HCT116 (cell line): ENCODE measurements at regions not wholly inside any gene's neighbourhood (a gene's known extent, or its start where the extent isn't known, plus 50 kb on each side); places are given as distances from the start of the nearest gene placed in this dataset.

Experiments
- ATAC-seq: fragments of 200-7000 bp; cut with Tn5 transposase; 2 replicates; pipeline ENCODE4 v1.9.1; 2020; ENCODE audit warnings: mild to moderate bottlenecking, moderate library complexity
- BruUV-seq: library from RNA; stranded (reverse); fragments of 400-500 nt; replicated peaks from 2 replicates; lab custom pipeline; 2021; lab: Mats Ljungman, UMichigan
- CTCF ChIA-PET: fragments of 300-600 bp; sonication (Branson Sonifier 250); formaldehyde crosslinking; loops from one replicate; lab custom pipeline; 2021; ENCODE audit warnings: antibody characterized with exemption; lab: Charles Lee
- POLR2A ChIA-PET: fragments of 300-600, 350-600 bp; sonication (Branson Sonifier 250); formaldehyde crosslinking; loops from one replicate; lab custom pipeline; 2021; ENCODE audit warnings: antibody characterized with exemption; lab: Charles Lee
- RAD21 ChIA-PET, 2 experiments: fragments of 300-600 bp; sonication (Branson Sonifier 250); formaldehyde crosslinking; loops; one replicate each; lab custom pipeline; 2023; ENCODE audit warnings: low total read pairs in 2 of 2; ENCODE audit not compliant: uncharacterized antibody in 2 of 2, unreplicated experiment in 2 of 2, low non-redundant PET in 1 of 2; lab: Charles Lee
- DNase-seq: peaks from one replicate; pipeline ENCODE4 v3.0.0-alpha.2; 2010; ENCODE audit warnings: low read depth, low spot score
- H2AFZ ChIP-seq: fragments of 200-600 bp; shearing (Covaris generic), sonication (generic); 2 replicates; pipeline ENCODE4 v1.6.1; 2017; ENCODE audit warnings: low read depth, mixed run types, mixed read lengths, antibody characterized with exemption, low read length; ENCODE audit not compliant: poor library complexity, severe bottlenecking
- H3K27ac ChIP-seq: 2 replicates; pipeline ENCODE4 v1.5.1; 2012; ENCODE audit warnings: low read depth, low read length
- H3K27me3 ChIP-seq: fragments of 200-600 bp; sonication (generic); 2 replicates; pipeline ENCODE4 v1.6.1; 2016; ENCODE audit warnings: mixed run types, low read length, mixed read lengths; ENCODE audit not compliant: insufficient read depth
- H3K36me3 ChIP-seq, 2 experiments: fragments of 200-500 bp in 1 of 2; fragments of 200-600 bp in 1 of 2; sonication (Bioruptor generic) in 1 of 2; sonication (generic) in 1 of 2; 2 replicates each; pipeline versions ENCODE4 v1.5.1 to v1.6.1; 2014 to 2016; ENCODE audit warnings: low read length in 2 of 2, inconsistent platforms in 1 of 2, mixed read lengths in 1 of 2, mixed run types in 1 of 2; ENCODE audit not compliant: insufficient read depth in 2 of 2, control insufficient read depth in 1 of 2
- H3K4me1 ChIP-seq, 2 experiments: fragments of 200-600 bp in 1 of 2; sonication (generic) in 1 of 2; 2 replicates each; pipeline versions ENCODE4 v1.5.1 to v1.6.1; 2012 to 2017; ENCODE audit warnings: low read length in 2 of 2, inconsistent platforms in 1 of 2, mild to moderate bottlenecking in 1 of 2, mixed read lengths in 1 of 2, mixed run types in 1 of 2, moderate library complexity in 1 of 2; ENCODE audit not compliant: insufficient read depth in 2 of 2, control insufficient read depth in 1 of 2
- H3K4me2 ChIP-seq: fragments of 200-600 bp; sonication (generic); 2 replicates; pipeline ENCODE4 v1.6.1; 2017; ENCODE audit warnings: mixed run types, low read length, mixed read lengths
- H3K4me3 ChIP-seq, 2 experiments: fragments of 200-600 bp in 1 of 2; sonication (generic) in 1 of 2; replicated peaks in 1 of 2; 2 replicates each; pipeline ENCODE4 v1.5.1; 2011 to 2016; ENCODE audit warnings: low read length in 2 of 2, control low read depth in 1 of 2, low read depth in 1 of 2, mild to moderate bottlenecking in 1 of 2, mixed read lengths in 1 of 2, mixed run types in 1 of 2
- H3K79me2 ChIP-seq: fragments of 200-600 bp; sonication (generic); 2 replicates; pipeline ENCODE4 v1.6.1; 2017; ENCODE audit warnings: mild to moderate bottlenecking, mixed run types, low read length, moderate library complexity, mixed read lengths; ENCODE audit not compliant: insufficient read depth
- H3K9ac ChIP-seq: fragments of 200-600 bp; sonication (generic); 2 replicates; pipeline ENCODE4 v1.6.1; 2016; ENCODE audit warnings: low read length, mixed read lengths
- H3K9me2 ChIP-seq: fragments of 200-600 bp; sonication (generic), shearing (Covaris generic); 2 replicates; pipeline ENCODE4 v1.6.1; 2017; ENCODE audit warnings: mixed run types, mild to moderate bottlenecking, moderate library complexity; ENCODE audit not compliant: insufficient read depth
- H3K9me3 ChIP-seq, 2 experiments: fragments of 200-500 bp in 1 of 2; fragments of 200-600 bp in 1 of 2; sonication (Bioruptor generic) in 1 of 2; sonication (generic) in 1 of 2; 2 replicates each; pipeline ENCODE4 v1.6.1; 2014 to 2017; ENCODE audit warnings: low read length in 2 of 2, mixed read lengths in 2 of 2, inconsistent platforms in 1 of 2, low read depth in 1 of 2, mild to moderate bottlenecking in 1 of 2, mixed run types in 1 of 2, moderate library complexity in 1 of 2; ENCODE audit not compliant: control insufficient read depth in 1 of 2, insufficient read depth in 1 of 2
- H4K20me1 ChIP-seq: fragments of 200-600 bp; sonication (generic), shearing (Covaris generic); 2 replicates; pipeline ENCODE4 v1.6.1; 2017; ENCODE audit warnings: mixed run types, mild to moderate bottlenecking, moderate library complexity; ENCODE audit not compliant: insufficient read depth
- CEBPB ChIP-seq: IDR thresholded peaks from 2 replicates; pipeline ENCODE4 v1.6.1; 2012; ENCODE audit warnings: low read depth
- ELF1 ChIP-seq: IDR thresholded peaks from 2 replicates; pipeline ENCODE4 v1.6.1; 2012; ENCODE audit warnings: low read depth, borderline replicate concordance
- FOSL1 ChIP-seq: IDR thresholded peaks from 2 replicates; pipeline ENCODE4 v1.6.1; 2012; ENCODE audit warnings: low read depth
- JUND ChIP-seq: IDR thresholded peaks from 2 replicates; pipeline ENCODE4 v1.6.1; 2012
- POLR2AphosphoS5 ChIP-seq: IDR thresholded peaks from 2 replicates; pipeline ENCODE4 v1.6.1; 2011; ENCODE audit warnings: mild to moderate bottlenecking, low read depth, low read length, moderate library complexity
- SIN3A ChIP-seq: IDR thresholded peaks from 2 replicates; pipeline ENCODE4 v1.6.1; 2012; ENCODE audit warnings: low read depth
- SRF ChIP-seq: IDR thresholded peaks from 2 replicates; pipeline ENCODE4 v1.6.1; 2012; ENCODE audit warnings: low read depth
- YY1 ChIP-seq: IDR thresholded peaks from 2 replicates; pipeline ENCODE4 v1.6.1; 2011; ENCODE audit warnings: low read length, low read depth, moderate library complexity, mild to moderate bottlenecking; ENCODE audit not compliant: insufficient replicate concordance; ENCODE audit errors: extremely low read depth
- ZNF274 ChIP-seq: fragments of 200-500 bp; sonication (Bioruptor generic); IDR thresholded peaks from 2 replicates; pipeline ENCODE4 v1.6.1; 2014; ENCODE audit warnings: mild to moderate bottlenecking, low read depth, low read length, inconsistent platforms
- intact Hi-C: fragments of 100-400 bp; cut with micrococcal nuclease; formaldehyde crosslinking; loops from 2 replicates; pipeline ENCODE4 v1.10.0; 2022
- TF ChIP-seq, protein P1 (sequence below): IDR thresholded peaks from 2 replicates; pipeline ENCODE4 v1.6.1; 2012

DNA sequence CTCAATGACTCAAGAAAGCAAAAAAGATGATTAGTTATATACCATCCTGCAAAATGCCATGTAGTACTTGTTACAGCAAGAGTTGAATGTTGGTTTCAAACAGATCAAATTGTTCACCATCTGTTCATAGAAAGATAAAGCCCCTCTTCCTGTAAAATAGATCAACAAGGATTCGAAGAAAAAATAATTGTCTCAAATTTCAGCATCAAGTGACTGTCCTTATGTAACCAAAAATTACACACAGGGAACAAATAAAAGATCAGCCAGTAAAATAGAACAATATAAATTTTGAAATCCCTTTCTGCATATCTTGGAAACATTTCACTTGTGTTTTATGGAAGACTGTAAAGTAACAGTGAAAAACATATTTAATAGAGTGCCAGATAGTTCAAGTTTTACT is 165.1 kb upstream of the STAC start:
- no peaks in the 10 kb centered on the region for H3K36me3 ChIP-seq
- CTCF ChIA-PET, result no interaction called here
- ATAC-seq (no peak), DNase-seq (no peak)
- no peak for TF ChIP-seq YY1
- no peak for TF ChIP-seq FOSL1
- no peak for TF ChIP-seq SIN3A
- no peak for TF ChIP-seq POLR2AphosphoS5
- TF ChIP-seq JUND, result no peak
- H3K9me3 ChIP-seq, result 0 out of 4 replicates have a peak, but pooled peaks cover 0 to 3% of the 10 kb centered on the region in 2 experiments
- no peaks in the 10 kb centered on the region for H3K79me2 ChIP-seq
- H3K27me3 ChIP-seq, result no peaks in the 10 kb centered on the region
- no peaks in the 10 kb centered on the region for H3K9me2 ChIP-seq
- no peak overlapping the region for H3K4me2 ChIP-seq
- no peaks in the 10 kb centered on the region for H4K20me1 ChIP-seq
- H2AFZ ChIP-seq, result no peak overlapping the region
- H3K4me1 ChIP-seq, result no peaks in the 10 kb centered on the region
- no TSS peak for BruUV-seq
- intact Hi-C loops, result no loop called here
- no peak overlapping the region for H3K4me3 ChIP-seq
- RAD21 ChIA-PET, result no interaction called here
- no peak overlapping the region for H3K27ac ChIP-seq
- POLR2A ChIA-PET, result no interaction called here
- no peak overlapping the region for H3K9ac ChIP-seq

DNA sequence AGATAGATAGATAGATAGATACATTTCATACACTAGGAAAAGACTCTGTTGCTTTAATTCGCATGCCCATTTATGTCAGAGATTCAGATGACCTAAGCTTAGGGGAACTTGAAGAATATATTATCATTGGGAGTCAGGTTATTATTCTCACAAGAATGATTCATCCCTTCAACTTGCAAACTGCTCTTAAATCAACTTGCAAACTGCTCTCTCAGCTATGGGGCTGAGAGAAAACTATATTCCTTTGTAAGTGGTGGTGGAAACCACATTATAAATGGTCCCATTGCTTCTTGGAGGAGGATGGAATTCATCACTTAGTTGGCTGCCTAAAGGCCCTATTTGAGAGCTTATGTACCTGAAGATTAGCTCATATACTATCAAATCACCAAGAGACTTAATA is 160.9 kb upstream of the STAC start:
- ATAC-seq (no peak), DNase-seq (no peak)
- Histone ChIP-seq H3K36me3 (no peaks in the 10 kb centered on the region), H3K9ac (no peak overlapping the region), H4K20me1 (no peaks in the 10 kb centered on the region), H3K79me2 (no peaks in the 10 kb centered on the region), H3K27ac (no peak overlapping the region), H3K4me2 (no peak overlapping the region), H3K9me3 (0 out of 4 replicates have a peak, but pooled peaks cover 0 to 3% of the 10 kb centered on the region in 2 experiments), H2AFZ (no peak overlapping the region), H3K9me2 (no peaks in the 10 kb centered on the region), H3K4me3 (no peak overlapping the region), H3K27me3 (no peaks in the 10 kb centered on the region), H3K4me1 (no peaks in the 10 kb centered on the region)
- TF ChIP-seq CEBPB, result no peak
- no peak for TF ChIP-seq SRF
- TF ChIP-seq, protein P1, sequence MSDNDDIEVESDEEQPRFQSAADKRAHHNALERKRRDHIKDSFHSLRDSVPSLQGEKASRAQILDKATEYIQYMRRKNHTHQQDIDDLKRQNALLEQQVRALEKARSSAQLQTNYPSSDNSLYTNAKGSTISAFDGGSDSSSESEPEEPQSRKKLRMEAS, result no peak
- TF ChIP-seq ELF1, result no peak
- TF ChIP-seq ZNF274, result no peak
- intact Hi-C loops, result no loop called here
- ChIA-PET RAD21 (no interaction called here), POLR2A (no interaction called here), CTCF (no interaction called here)
- BruUV-seq, result no TSS peak
